ENCODE measurements at regions not wholly inside any gene's neighbourhood (a gene's known extent, or its start where the extent isn't known, plus 50 kb on each side); places are given as distances from the start of the nearest gene placed in this dataset.

GRCh38 chr6:7034055-7034454, 73.7 kb upstream of the RREB1 start (continued):
- TF ChIP-seq ZNF462 (CRISPR knock-in tag; IDR thresholded peaks at IDR 0.05) (no peak), NANOG (IDR thresholded peaks at IDR 0.05; ENCODE audit: borderline replicate concordance) (no peak), EZH2 (IDR thresholded peaks at IDR 0.05; ENCODE audit: low read depth, unreplicated experiment) (no peak), ZNF331 (CRISPR knock-in tag; IDR thresholded peaks at IDR 0.05; ENCODE audit: low read depth) (no peak), CREB1 (CRISPR knock-in tag; IDR thresholded peaks at IDR 0.05; ENCODE audit: low read depth) (no peak), CTCF (conservative IDR thresholded peaks at IDR 0.05; ENCODE audit: low read depth in 2 of 2) (no peak), POLR2AphosphoS5 (IDR thresholded peaks at IDR 0.05; ENCODE audit: low read depth) (no peak)

DNA sequence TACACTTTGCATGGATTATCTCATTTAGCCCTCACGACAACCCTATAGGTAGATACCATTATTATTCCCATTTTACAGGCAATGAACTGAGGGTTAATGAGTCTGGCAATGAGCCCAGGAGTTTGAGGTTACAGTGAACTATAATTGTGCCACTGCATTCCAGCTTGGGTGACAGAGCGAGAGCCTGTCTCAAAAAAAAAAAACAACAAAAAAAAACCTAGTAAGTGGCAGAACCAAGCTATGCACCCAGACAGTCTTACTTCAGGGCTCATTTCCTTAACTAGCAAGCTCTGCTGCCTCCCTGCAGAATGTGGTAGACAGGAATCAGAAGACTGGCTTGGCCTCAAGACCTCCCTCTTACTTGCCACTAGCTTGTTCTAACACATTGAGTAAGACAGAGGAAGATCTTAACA, 71.9 kb upstream of the RREB1 start:
- no peak overlapping the region for H3K4me3 ChIP-seq
- no peaks in the 10 kb centered on the region for H3F3A ChIP-seq (replicated peaks; ENCODE audit: low read depth)
- H4K20me1 ChIP-seq (replicated peaks; ENCODE audit: insufficient read depth), result no peaks in the 10 kb centered on the region
- H3K36me3 Mint-ChIP-seq (ENCODE audit: low read depth), result no peaks in the 10 kb centered on the region
- 0 out of 2 replicates have a peak, but pooled peaks cover 4% of the 10 kb centered on the region for H3K9me2 ChIP-seq (ENCODE audit: insufficient read depth)
- ATAC-seq, result no peak
- 0 out of 2 replicates have a peak overlapping the region, but pooled peaks have one; percentile 38 for H2AFZ ChIP-seq
- no peak overlapping the region for H3K4me3 Mint-ChIP-seq
- H3K4me1 ChIP-seq (ENCODE audit: insufficient read depth), result no peaks in the 10 kb centered on the region
- H3K4me1 Mint-ChIP-seq, result peaks cover 3% of the 10 kb centered on the region; the same call in 1 of the 3 replicates
- no peaks in the 10 kb centered on the region; the same call in 1 of the 2 replicates for H3K36me3 ChIP-seq (ENCODE audit: insufficient read depth)
- no peak overlapping the region for H3K27ac Mint-ChIP-seq
- H3K27me3 ChIP-seq (ENCODE audit: insufficient read depth), result no peaks in the 10 kb centered on the region
- no peak overlapping the region for H3K27ac ChIP-seq (ENCODE audit: low read depth)
- H3K79me2 ChIP-seq (replicated peaks; ENCODE audit: insufficient read depth), result no peaks in the 10 kb centered on the region
- H3K9me3 Mint-ChIP-seq, result no peaks in the 10 kb centered on the region; the same call in 2 of the 3 replicates
- no peak overlapping the region for H3K4me2 ChIP-seq
- H3K27me3 Mint-ChIP-seq (ENCODE audit: insufficient read depth, low read depth, poor library complexity), result peaks cover 3% of the 10 kb centered on the region
- no peak for DNase-seq (ENCODE audit: low spot score)
- TF ChIP-seq, protein P1, sequence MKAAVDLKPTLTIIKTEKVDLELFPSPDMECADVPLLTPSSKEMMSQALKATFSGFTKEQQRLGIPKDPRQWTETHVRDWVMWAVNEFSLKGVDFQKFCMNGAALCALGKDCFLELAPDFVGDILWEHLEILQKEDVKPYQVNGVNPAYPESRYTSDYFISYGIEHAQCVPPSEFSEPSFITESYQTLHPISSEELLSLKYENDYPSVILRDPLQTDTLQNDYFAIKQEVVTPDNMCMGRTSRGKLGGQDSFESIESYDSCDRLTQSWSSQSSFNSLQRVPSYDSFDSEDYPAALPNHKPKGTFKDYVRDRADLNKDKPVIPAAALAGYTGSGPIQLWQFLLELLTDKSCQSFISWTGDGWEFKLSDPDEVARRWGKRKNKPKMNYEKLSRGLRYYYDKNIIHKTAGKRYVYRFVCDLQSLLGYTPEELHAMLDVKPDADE (IDR thresholded peaks at IDR 0.05), result no peak
- no peak for TF ChIP-seq JUNB (IDR thresholded peaks at IDR 0.05; ENCODE audit: unreplicated experiment)
- no peak for TF ChIP-seq STAT1 (IDR thresholded peaks at IDR 0.05; ENCODE audit: unreplicated experiment)
